BE2C (cell line): ENCODE measurements at regions not wholly inside any gene's neighbourhood (a gene's known extent, or its start where the extent isn't known, plus 50 kb on each side); places are given as distances from the start of the nearest gene placed in this dataset.
"Not testable (repeated sequence)": the region's sequence is repeated elsewhere in the genome, so short reads cannot be mapped to it uniquely, and the experiment has no call there.

Source experiments
- DNase-seq: peaks from one replicate; pipeline ENCODE4 v3.0.0-alpha.2; 2020
- H3K27me3 ChIP-seq: fragments of 250-450 bp; sonication (Bioruptor Pico); 2 replicates; pipeline ENCODE4 v1.5.1; 2020; ENCODE audit warnings: mild to moderate bottlenecking
- H3K36me3 ChIP-seq: fragments of 250-450 bp; sonication (Bioruptor Pico); 2 replicates; pipeline ENCODE4 v1.5.1; 2020; ENCODE audit warnings: mild to moderate bottlenecking
- H3K4me1 ChIP-seq: fragments of 250-450 bp; sonication (Bioruptor Pico); 2 replicates; pipeline ENCODE4 v1.5.1; 2020
- H3K4me3 ChIP-seq: 2 replicates; pipeline ENCODE4 v1.5.1; 2011; ENCODE audit warnings: low read depth, low read length
- H3K9me3 ChIP-seq: fragments of 250-450 bp; sonication (Bioruptor Pico); 2 replicates; pipeline ENCODE4 v1.5.1; 2020
- TF ChIP-seq, protein P1 (sequence below): IDR thresholded peaks from 2 replicates; pipeline ENCODE4 v1.5.1; 2012; ENCODE audit warnings: mild to moderate bottlenecking, low read depth, low read length

DNA sequence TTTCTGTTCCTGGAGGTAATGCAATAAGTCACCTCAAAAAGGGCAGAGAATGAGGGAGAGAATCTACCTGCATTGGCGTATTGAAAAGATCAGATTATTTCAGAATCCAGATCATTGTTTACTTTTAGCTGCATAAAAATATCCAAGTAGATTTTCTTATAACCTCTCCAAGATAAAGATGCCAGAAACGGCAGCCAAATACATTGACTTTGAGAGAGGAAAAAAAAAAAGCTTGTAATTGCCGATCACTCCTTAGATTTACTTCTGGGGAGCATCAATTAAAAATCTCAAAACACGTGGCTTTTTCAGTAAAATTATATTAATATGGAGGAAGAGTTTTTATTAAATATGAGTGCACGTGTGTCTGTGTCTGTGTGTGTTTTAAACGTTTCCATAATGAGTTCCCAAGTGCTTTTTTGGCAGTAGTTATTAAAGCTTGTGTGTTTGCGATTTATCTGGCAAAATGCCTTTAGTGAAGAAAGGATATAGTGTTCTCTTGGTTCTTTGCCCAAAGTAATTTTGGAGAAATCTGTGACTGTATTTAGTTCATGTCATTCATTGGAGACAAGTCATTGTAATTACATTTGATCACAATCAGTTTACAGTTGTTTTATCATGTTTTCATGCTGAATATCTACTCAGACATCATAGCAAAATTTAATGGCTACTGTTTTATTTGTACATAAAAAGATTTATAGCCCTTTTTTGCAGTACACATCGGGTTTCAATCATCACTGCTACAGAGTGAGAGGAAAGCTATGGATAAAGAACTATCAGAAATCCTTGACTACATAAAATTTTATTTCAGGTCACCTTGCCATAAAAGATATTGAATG, 176.1 kb downstream of the TM9SF2 start:
- no peaks in the 10 kb centered on the region for H3K4me1 ChIP-seq
- TF ChIP-seq, protein P1, sequence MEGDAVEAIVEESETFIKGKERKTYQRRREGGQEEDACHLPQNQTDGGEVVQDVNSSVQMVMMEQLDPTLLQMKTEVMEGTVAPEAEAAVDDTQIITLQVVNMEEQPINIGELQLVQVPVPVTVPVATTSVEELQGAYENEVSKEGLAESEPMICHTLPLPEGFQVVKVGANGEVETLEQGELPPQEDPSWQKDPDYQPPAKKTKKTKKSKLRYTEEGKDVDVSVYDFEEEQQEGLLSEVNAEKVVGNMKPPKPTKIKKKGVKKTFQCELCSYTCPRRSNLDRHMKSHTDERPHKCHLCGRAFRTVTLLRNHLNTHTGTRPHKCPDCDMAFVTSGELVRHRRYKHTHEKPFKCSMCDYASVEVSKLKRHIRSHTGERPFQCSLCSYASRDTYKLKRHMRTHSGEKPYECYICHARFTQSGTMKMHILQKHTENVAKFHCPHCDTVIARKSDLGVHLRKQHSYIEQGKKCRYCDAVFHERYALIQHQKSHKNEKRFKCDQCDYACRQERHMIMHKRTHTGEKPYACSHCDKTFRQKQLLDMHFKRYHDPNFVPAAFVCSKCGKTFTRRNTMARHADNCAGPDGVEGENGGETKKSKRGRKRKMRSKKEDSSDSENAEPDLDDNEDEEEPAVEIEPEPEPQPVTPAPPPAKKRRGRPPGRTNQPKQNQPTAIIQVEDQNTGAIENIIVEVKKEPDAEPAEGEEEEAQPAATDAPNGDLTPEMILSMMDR, result no peak
- no peaks in the 10 kb centered on the region for H3K27me3 ChIP-seq
- no peak for DNase-seq
- H3K4me3 ChIP-seq, result peak overlapping the region; percentile 13; the same call in 1 of the 2 replicates
- H3K9me3 ChIP-seq, result no peaks in the 10 kb centered on the region
- H3K36me3 ChIP-seq, result no peaks in the 10 kb centered on the region

DNA sequence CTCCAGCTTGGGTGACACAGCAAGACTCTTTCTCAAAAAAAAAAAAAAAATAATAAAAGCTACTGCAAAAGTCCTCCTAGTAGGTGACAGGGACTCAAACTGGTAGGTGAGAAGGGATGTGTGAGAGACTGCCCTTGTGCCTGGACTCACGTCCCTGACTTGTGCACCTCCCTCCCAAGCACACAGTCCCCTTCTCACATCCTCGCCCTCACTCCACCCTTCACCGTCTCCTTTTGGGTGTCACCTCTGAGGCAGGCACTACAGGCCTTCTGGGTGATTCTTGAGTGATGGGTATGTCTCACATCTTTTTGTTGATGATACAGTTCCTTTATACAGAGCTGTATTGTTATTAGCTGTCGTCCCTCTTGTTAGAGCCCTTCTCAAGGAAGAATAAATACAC, 170.5 kb downstream of the TM9SF2 start:
- no peak for DNase-seq
- no peaks in the 10 kb centered on the region for H3K9me3 ChIP-seq
- TF ChIP-seq, protein P1, result no peak
- no peaks in the 10 kb centered on the region for H3K27me3 ChIP-seq
- H3K4me1 ChIP-seq, result no peaks in the 10 kb centered on the region
- no peak overlapping the region for H3K4me3 ChIP-seq
- no peaks in the 10 kb centered on the region for H3K36me3 ChIP-seq

DNA sequence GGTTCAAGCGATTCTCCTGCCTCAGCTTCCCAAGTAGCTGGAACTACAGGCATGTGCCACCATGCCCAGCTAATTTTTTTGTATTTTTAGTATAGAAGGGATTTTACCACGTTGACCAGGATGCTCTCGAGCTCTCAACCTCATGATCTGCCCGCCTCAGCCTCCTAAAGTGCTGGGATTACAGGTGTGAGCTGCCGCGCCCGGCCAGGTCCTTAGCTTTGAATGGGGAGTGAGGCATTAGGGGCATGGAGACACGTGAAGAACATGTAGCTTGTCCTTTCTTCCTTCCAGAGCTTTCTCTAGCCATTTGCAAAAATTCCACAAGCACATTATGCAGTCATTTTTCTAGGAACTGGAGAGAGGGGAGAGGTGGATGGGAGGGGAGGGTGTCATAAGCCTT, 167.8 kb downstream of the TM9SF2 start:
- not testable (repeated sequence) for H3K4me3 ChIP-seq, DNase-seq

DNA sequence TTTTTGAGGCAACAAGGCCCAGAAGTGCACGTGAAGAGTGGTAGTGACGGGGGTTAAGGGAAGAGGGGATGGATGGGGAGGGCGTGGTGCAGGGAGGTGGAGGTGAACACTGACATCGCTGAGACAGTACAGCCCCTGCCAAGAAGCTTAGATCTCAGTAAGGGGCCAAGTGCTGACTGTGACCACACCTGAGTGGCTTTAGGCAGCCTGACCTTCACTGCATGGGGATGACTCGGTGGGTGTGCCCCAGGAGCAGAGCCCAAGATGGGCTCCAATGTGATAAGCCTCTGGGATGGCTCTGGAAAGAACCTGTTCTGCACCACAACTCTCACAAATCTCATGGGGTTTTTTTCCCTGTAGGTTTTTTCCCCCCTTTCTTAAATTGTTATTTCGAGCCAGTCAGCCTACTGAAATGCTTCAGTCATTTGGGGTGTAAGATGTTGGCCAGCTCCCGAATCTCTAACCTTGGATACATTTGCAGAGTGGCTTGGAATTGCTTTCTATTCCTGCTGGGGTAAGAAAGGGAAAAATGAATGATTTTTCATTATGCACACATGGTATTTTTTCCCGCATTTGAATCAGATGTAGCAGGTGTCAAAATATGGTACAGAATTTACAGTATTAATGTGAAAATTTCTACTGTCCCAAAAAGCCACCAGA, 165.0 kb downstream of the TM9SF2 start:
- TF ChIP-seq, protein P1, result no peak

More for the DNA sequence above, 167.8 kb downstream of the TM9SF2 start:
- H3K4me1 ChIP-seq, H3K9me3 ChIP-seq, H3K27me3 ChIP-seq, H3K36me3 ChIP-seq: not testable (repeated sequence)

DNA sequence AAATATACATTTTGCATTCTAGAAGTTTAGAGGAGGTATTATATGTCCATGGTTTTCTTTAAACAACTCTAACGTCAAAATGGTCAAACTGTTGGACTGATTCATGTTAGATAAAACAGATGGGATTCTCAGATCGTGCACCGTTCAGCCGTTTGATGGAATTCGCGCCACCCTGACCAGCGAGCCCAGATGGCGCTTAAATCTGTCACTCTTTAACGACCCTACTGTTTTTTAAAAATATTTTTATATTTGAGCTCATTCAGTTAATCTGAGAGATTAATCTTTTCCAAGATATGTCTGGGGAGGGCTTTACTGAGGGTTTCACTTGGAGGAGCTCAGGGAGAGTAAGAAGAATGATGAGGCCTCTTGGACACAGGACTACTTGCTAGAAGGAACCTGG, 164.4 kb downstream of the TM9SF2 start:
- Histone ChIP-seq H3K9me3 (no peaks in the 10 kb centered on the region), H3K36me3 (no peaks in the 10 kb centered on the region), H3K27me3 (no peaks in the 10 kb centered on the region; the same call in 1 of the 2 replicates), H3K4me1 (peaks cover 3% of the 10 kb centered on the region; the same call in 1 of the 2 replicates), H3K4me3 (no peak overlapping the region)
- TF ChIP-seq, protein P1, result no peak
- no peak for DNase-seq

More for the DNA sequence above, 165.0 kb downstream of the TM9SF2 start:
- H3K9me3 ChIP-seq, result no peaks in the 10 kb centered on the region
- DNase-seq, result no peak
- H3K4me1 ChIP-seq, result peaks cover 3% of the 10 kb centered on the region; the same call in 1 of the 2 replicates
- H3K4me3 ChIP-seq, result no peak overlapping the region
- H3K36me3 ChIP-seq, result no peaks in the 10 kb centered on the region
- H3K27me3 ChIP-seq, result no peaks in the 10 kb centered on the region; the same call in 1 of the 2 replicates

DNA sequence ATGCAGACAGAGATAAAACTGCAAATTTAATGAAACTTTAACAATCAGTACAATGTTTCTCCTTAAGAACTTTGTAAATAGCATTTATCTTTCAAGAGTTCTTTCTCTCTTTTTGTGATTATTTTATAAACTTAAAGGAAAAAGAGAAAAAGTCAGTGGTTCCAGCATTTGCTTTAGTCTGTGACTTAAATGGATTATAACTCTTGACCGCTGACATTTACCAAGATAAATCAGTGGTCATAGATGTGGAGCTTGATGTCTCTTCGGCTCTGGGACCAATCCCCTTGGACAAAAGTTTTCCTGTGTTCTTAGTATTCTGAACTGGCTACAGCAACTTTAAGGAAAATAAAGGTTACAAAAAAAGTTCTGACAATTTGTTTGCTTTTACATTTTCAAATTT, 162.6 kb downstream of the TM9SF2 start:
- H3K4me1 ChIP-seq, result peaks cover 3% of the 10 kb centered on the region; the same call in 1 of the 2 replicates
- TF ChIP-seq, protein P1, result no peak
- H3K27me3 ChIP-seq, result no peaks in the 10 kb centered on the region; the same call in 1 of the 2 replicates
- DNase-seq, result no peak
- no peaks in the 10 kb centered on the region for H3K36me3 ChIP-seq
- no peak overlapping the region for H3K4me3 ChIP-seq
- H3K9me3 ChIP-seq, result no peaks in the 10 kb centered on the region
